ENCODE measurements at regions not wholly inside any gene's neighbourhood (a gene's known extent, or its start where the extent isn't known, plus 50 kb on each side); places are given as distances from the start of the nearest gene placed in this dataset.

DNA sequence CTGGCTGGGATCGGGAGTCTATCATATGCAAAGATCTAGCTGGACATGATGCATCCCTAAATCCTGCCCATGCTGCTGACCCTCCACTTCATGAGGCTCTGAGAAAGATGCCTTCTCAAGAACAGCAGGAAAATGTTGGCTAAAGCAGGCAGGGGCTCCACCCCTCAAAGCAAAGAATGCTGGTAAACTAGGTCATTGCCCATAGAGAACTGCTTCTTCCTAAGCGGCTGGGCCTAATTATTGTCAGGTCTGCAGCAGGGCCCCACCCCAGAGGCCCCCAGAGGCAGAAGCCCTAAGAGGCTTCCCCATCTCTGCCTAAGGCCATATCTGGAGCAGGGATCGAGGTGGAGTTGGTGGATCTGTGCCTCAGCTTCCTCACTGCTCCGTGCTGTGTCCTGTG is 447.4 kb upstream of the PROK2 start:
- TF ChIP-seq POLR2AphosphoS5 (IDR thresholded peaks at IDR 0.05; ENCODE audit: low read depth, low read length): no peak
- TF ChIP-seq, protein P1, sequence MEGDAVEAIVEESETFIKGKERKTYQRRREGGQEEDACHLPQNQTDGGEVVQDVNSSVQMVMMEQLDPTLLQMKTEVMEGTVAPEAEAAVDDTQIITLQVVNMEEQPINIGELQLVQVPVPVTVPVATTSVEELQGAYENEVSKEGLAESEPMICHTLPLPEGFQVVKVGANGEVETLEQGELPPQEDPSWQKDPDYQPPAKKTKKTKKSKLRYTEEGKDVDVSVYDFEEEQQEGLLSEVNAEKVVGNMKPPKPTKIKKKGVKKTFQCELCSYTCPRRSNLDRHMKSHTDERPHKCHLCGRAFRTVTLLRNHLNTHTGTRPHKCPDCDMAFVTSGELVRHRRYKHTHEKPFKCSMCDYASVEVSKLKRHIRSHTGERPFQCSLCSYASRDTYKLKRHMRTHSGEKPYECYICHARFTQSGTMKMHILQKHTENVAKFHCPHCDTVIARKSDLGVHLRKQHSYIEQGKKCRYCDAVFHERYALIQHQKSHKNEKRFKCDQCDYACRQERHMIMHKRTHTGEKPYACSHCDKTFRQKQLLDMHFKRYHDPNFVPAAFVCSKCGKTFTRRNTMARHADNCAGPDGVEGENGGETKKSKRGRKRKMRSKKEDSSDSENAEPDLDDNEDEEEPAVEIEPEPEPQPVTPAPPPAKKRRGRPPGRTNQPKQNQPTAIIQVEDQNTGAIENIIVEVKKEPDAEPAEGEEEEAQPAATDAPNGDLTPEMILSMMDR (IDR thresholded peaks at IDR 0.05): no peak
- TF ChIP-seq, protein P2, sequence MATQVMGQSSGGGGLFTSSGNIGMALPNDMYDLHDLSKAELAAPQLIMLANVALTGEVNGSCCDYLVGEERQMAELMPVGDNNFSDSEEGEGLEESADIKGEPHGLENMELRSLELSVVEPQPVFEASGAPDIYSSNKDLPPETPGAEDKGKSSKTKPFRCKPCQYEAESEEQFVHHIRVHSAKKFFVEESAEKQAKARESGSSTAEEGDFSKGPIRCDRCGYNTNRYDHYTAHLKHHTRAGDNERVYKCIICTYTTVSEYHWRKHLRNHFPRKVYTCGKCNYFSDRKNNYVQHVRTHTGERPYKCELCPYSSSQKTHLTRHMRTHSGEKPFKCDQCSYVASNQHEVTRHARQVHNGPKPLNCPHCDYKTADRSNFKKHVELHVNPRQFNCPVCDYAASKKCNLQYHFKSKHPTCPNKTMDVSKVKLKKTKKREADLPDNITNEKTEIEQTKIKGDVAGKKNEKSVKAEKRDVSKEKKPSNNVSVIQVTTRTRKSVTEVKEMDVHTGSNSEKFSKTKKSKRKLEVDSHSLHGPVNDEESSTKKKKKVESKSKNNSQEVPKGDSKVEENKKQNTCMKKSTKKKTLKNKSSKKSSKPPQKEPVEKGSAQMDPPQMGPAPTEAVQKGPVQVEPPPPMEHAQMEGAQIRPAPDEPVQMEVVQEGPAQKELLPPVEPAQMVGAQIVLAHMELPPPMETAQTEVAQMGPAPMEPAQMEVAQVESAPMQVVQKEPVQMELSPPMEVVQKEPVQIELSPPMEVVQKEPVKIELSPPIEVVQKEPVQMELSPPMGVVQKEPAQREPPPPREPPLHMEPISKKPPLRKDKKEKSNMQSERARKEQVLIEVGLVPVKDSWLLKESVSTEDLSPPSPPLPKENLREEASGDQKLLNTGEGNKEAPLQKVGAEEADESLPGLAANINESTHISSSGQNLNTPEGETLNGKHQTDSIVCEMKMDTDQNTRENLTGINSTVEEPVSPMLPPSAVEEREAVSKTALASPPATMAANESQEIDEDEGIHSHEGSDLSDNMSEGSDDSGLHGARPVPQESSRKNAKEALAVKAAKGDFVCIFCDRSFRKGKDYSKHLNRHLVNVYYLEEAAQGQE (IDR thresholded peaks at IDR 0.05; ENCODE audit: insufficient read depth in 1 of 2, low read depth in 2 of 2, low read length in 1 of 2): no peak
- TF ChIP-seq SIN3A (IDR thresholded peaks at IDR 0.05; ENCODE audit: borderline replicate concordance, insufficient read depth, low read depth, low read length): no peak
- no peak for TF ChIP-seq TCF7L2 (IDR thresholded peaks at IDR 0.05; ENCODE audit: low read depth, low read length)
